Activated CD4-positive, alpha-beta T cell treated with anti-CD3 and anti-CD28 coated beads, Interleukin-2, amount 10 ng/mL, durations not matched to agents 24 days and 14 days (primary cell): ENCODE measurements at regions not wholly inside any gene's neighbourhood (a gene's known extent, or its start where the extent isn't known, plus 50 kb on each side); places are given as distances from the start of the nearest gene placed in this dataset.
"Not testable (repeated sequence)": the region's sequence is repeated elsewhere in the genome, so short reads cannot be mapped to it uniquely, and the experiment has no call there.

Experiments
- DNase-seq: peaks from one replicate; pipeline ENCODE4 v3.0.0; 2022
- H3K27ac Mint-ChIP-seq: one replicate; pipeline ENCODE4 v1.8.0; 2022; ENCODE audit warnings: mild to moderate bottlenecking, mixed read lengths
- H3K27me3 Mint-ChIP-seq: one replicate; pipeline ENCODE4 v1.8.0; 2022; ENCODE audit warnings: mixed read lengths
- H3K36me3 Mint-ChIP-seq: one replicate; pipeline ENCODE4 v1.8.0; 2022; ENCODE audit warnings: low read depth, mild to moderate bottlenecking, mixed read lengths
- H3K4me1 Mint-ChIP-seq: one replicate; pipeline ENCODE4 v1.8.0; 2021; ENCODE audit warnings: mixed read lengths
- H3K4me3 Mint-ChIP-seq: one replicate; pipeline ENCODE4 v1.8.0; 2022; ENCODE audit warnings: mild to moderate bottlenecking, moderate library complexity, mixed read lengths
- H3K9me3 Mint-ChIP-seq: one replicate; pipeline ENCODE4 v1.8.0; 2021; ENCODE audit warnings: mixed read lengths
- intact Hi-C: fragments of 100-400 bp; cut with micrococcal nuclease; formaldehyde crosslinking; loops from one replicate; pipeline ENCODE4 v1.15.1; 2023

DNA sequence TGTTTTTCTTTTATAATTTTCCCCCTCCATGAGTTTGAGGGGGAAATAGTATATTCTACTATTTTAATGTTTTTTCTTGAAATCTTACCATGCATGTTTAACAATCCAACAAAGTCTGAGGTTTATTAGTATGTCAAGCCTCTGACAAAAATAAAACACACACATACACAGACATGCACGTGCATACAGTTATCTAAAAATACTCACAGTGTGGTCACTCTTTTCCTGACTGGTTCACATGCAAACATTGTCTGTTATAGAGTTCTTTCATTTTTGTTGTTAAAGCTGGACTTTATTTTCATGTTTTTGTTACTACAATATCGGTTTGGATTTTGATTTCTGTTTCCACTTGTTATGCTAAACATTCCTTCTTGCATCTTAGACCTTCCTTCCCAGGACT is 236.6 kb downstream of the MFSD1 start:
- DNase-seq: no peak
- Mint-ChIP-seq H3K27me3 (no peaks in the 10 kb centered on the region), H3K36me3 (no peaks in the 10 kb centered on the region), H3K4me1 (no peaks in the 10 kb centered on the region), H3K9me3 (no peaks in the 10 kb centered on the region), H3K4me3 (no peak overlapping the region), H3K27ac (no peak overlapping the region)
- intact Hi-C loops: no loop called here

DNA sequence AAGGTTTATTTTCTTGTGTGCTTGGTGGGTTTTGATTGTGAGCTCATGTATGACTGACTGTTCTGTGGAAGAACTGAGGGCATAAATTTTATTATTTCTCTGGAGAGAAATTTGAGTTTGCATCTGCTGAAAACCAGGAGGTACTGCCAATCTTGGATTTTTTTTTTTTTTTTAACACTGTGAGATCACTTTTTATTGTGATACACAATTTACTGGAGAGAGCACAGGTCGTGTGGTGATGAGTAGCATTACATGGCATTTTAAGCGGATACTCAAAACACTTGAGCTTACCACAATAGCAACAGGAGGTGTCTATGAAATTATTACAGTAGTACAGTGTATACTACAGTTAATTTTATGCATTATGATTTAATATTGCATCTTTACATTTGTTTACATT is 237.4 kb downstream of the MFSD1 start:
- no peak for DNase-seq
- Mint-ChIP-seq H3K36me3 (no peaks in the 10 kb centered on the region), H3K27ac (no peak overlapping the region), H3K9me3 (no peaks in the 10 kb centered on the region), H3K4me3 (no peak overlapping the region), H3K4me1 (no peaks in the 10 kb centered on the region), H3K27me3 (no peaks in the 10 kb centered on the region)
- intact Hi-C loops: no loop called here

DNA sequence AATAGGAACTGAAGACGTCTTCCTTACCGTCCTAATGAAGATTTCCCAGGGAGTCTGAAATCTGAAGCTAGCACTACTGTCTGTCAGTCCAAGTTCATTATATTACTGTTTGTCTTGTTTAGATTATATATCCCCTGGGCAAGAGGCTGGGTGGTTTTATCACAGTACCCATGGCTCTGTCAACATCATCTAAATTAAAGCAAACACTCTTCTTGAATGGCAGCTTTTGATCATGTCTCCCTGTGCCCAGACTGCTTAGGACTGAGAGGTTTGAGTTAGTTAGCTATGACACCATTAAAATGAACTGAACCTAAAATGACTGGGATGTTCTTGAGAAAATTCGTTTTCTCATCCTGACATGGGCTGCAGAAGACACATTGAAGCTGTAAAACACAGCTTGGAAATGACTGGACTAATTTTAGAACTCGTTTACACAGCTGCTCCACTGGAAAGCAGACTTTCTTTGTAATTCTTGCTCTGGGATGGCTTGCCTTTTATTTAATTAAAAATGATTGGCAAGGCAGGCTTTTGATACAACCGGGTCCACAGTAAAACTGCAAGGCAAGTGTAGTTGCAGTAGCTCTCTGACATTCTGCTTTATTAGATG is 243.5 kb downstream of the MFSD1 start:
- H3K4me3 Mint-ChIP-seq: no peak overlapping the region
- H3K9me3 Mint-ChIP-seq: no peaks in the 10 kb centered on the region
- no peaks in the 10 kb centered on the region for H3K27me3 Mint-ChIP-seq

DNA sequence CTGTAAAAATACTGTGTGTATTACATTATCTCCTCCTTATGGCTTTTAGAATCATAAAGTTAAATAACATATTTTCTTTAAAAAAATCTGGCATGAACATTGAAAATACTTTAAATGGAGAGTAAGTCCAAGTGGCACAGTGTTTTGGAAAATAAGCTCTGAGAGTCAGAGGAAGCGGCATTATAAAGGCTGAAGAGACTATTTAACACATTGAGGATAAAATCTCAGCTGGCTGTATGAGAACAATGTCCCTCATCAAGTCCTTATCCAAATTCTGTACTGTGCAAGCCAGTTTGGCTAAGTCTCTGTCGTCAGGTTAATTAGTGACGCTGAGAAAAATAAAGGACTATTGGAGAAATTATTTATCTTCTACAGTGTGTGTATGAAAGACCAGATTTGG is 245.5 kb downstream of the MFSD1 start:
- H3K4me3 Mint-ChIP-seq: no peak overlapping the region
- no peak overlapping the region for H3K27ac Mint-ChIP-seq
- no peak for DNase-seq
- H3K9me3 Mint-ChIP-seq: no peaks in the 10 kb centered on the region
- intact Hi-C loops: no loop called here
- H3K27me3 Mint-ChIP-seq: no peaks in the 10 kb centered on the region
- H3K36me3 Mint-ChIP-seq: no peaks in the 10 kb centered on the region
- no peaks in the 10 kb centered on the region for H3K4me1 Mint-ChIP-seq

More for the DNA sequence above, 243.5 kb downstream of the MFSD1 start:
- Mint-ChIP-seq H3K36me3 (no peaks in the 10 kb centered on the region), H3K4me1 (no peaks in the 10 kb centered on the region), H3K27ac (no peak overlapping the region)
- no peak for DNase-seq
- intact Hi-C loops: no loop called here

DNA sequence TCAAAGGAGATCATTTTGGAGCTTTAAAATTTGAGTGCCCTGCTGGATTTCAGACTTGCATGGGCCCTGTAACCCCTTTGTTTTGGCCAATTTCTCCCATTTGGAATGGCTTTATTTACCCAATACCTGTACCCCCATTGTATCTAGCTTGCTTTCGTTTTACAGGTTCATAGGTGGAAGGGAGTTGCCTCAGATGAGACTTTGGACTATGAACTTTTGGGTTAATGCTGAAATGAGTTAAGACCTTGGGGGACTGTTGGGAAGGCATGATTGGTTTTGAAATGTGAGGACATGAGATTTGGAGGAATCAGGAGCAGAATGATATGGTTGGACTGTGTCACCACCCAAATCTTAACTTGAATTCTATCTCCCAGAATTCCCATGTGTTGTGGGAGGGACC is 250.6 kb downstream of the MFSD1 start:
- H3K4me1 Mint-ChIP-seq, intact Hi-C loops, H3K27me3 Mint-ChIP-seq, H3K9me3 Mint-ChIP-seq, DNase-seq, H3K4me3 Mint-ChIP-seq, H3K27ac Mint-ChIP-seq, H3K36me3 Mint-ChIP-seq: not testable (repeated sequence)

DNA sequence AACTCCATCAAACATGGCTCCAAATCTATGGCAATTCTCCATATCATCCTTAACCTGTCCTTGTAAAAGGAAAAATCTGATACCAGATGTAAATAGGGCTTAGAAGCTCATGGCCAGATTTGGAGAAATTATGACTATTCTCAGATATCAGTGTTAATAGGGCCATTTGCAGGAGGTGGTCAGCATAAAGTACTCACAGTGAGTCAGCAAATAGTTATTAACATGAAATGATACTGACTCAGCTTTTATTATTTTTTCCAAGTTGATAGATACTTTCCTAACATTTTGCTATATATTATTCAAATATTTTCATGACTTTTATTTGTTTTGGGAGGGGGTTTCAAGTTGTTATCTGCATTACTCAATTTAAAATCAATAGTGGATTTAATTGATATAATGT is 255.8 kb downstream of the MFSD1 start:
- intact Hi-C loops: no loop called here
- no peak overlapping the region for H3K27ac Mint-ChIP-seq
- no peaks in the 10 kb centered on the region for H3K36me3 Mint-ChIP-seq
- H3K27me3 Mint-ChIP-seq: no peaks in the 10 kb centered on the region
- H3K4me1 Mint-ChIP-seq: no peaks in the 10 kb centered on the region
- no peak for DNase-seq
- no peaks in the 10 kb centered on the region for H3K9me3 Mint-ChIP-seq
- no peak overlapping the region for H3K4me3 Mint-ChIP-seq

DNA sequence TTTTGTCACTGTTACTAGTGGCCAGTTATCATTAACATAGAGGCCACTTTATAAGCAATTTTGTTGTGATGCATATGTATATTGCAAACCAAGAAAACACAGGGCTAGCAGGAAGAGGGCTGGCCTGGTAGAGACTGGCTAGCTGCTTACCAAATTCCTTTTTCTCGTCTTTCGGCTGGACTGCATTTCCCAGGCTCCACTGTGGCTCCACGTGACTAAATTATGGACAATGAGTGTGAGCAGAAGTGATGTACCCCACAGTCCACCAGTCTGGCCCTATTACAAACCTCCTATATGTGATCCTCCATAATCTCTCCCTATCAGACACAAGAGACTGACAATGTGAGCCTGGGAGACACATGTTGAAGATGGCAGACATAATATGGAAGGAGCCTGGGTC is 257.0 kb downstream of the MFSD1 start:
- Mint-ChIP-seq H3K27me3 (no peaks in the 10 kb centered on the region), H3K4me3 (no peak overlapping the region), H3K9me3 (no peaks in the 10 kb centered on the region), H3K27ac (no peak overlapping the region), H3K36me3 (no peaks in the 10 kb centered on the region), H3K4me1 (no peaks in the 10 kb centered on the region)
- no peak for DNase-seq
- intact Hi-C loops: no loop called here

DNA sequence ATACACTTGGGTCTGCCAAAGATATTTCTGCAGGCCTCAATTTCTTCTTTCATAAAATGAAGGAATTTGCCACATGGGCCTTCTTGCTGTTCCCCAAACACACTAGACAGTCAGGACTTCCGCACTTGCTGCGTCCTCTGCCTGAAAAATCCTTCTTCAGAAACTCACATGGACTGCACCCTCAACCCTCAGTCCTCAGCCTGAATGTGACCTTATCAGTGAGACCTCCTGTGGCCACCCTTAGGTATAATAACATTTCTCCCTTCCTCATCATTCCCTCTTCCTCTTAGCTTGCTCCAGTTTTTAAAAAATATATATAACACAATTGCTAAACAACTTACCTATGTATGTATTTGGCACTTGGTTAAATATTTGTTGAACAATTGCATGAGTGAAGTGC is 257.5 kb downstream of the MFSD1 start:
- intact Hi-C loops: no loop called here

DNA sequence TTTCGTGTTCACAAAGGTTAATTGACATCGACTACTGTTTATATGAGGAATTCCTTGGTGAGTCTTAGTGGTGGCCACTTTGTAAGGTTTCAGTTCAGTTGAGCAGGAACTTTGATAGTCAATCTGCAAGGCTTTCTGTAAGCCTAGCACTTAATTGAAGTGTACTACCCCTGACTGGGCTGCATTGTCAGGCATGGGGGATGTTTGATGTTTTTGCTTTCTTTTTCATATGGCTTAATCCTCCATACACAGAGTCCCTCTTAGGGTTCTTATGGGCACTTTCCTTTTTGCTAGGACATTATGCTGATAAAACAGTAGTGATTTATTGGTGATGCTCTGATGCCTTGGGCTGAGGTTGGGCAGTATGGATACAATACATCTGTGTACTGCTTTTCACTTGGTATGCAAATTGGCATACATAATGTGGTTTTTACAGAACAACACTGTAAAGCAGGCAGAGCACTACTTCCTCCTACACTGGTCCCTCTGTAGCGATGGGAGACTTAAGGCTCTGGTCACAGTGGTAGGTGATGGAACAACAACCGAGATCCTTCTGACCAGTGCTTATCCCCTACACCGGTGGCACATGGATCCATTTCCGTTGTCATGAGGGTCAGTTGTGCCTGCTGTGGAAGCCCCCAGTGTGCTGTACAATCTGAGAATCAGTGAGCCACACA is 261.0 kb downstream of the MFSD1 start:
- Mint-ChIP-seq H3K27me3 (no peaks in the 10 kb centered on the region), H3K36me3 (no peaks in the 10 kb centered on the region), H3K9me3 (no peaks in the 10 kb centered on the region), H3K4me3 (no peak overlapping the region), H3K27ac (no peak overlapping the region), H3K4me1 (no peaks in the 10 kb centered on the region)
- intact Hi-C loops: no loop called here
- DNase-seq: no peak

More for the DNA sequence above, 257.5 kb downstream of the MFSD1 start:
- Mint-ChIP-seq H3K9me3 (no peaks in the 10 kb centered on the region), H3K36me3 (no peaks in the 10 kb centered on the region), H3K27ac (no peak overlapping the region), H3K27me3 (no peaks in the 10 kb centered on the region), H3K4me3 (no peak overlapping the region), H3K4me1 (no peaks in the 10 kb centered on the region)
- no peak for DNase-seq

DNA sequence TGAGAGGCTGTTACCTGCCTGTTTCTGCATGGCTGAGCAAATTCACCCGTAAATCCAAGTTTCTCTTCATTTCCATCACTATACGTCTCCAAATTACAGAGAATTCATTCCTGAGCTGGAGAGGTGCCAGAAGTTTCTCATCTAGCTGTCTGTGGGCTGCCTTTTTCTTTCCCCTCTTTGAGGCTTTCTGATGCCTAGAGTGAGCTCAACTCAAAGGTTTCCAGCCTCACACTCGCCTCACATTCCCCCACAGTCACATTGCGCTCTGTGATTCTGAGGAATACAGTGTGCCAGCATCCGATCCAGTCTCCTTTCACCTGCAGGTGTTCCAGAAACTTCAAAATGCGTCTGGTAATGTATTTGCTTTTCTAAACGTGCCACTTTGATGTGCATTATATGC is 267.2 kb downstream of the MFSD1 start, which contains the start of gene IQCJ:
TSS of gene IQCJ (plus strand) at position 229 of the 400 bp plus-strand sequence.
- no peak within 1 kb of the TSS for H3K4me3 Mint-ChIP-seq
- no peak within 1 kb of the TSS for H3K27ac Mint-ChIP-seq
- intact Hi-C loops: no loop called here
- H3K27me3 Mint-ChIP-seq: no peaks in the 10 kb centered on the region
- no peaks in the 10 kb centered on the region for H3K9me3 Mint-ChIP-seq
- DNase-seq: no peak
- no peaks in the 10 kb centered on the region for H3K4me1 Mint-ChIP-seq
- no peaks in the 10 kb centered on the region for H3K36me3 Mint-ChIP-seq

DNA sequence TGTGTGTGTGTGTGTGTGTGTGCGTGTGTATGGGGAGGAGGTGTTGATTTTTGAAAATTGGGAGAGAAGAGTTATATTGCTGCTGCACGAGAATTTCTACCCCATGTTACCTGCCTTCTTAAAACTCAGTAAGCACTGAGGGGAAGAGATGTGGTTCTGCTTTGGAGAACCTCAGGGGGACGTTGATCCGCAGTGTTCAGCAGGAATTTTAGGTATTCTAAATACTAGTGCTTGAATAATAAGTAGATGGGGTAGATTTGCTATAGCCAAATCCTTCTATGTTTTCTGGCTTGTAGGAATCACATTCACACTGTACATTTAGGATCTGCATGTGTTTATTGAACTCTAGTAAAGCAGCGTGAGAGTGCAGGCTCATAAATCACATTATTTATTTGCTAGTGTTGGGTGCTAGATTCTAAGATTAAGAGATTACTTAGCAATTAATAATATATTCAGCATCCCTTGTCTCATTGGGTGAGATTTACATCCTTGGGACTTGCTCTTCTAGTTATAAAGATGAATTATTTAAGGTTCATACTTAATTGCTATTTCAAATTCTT is 268.1 kb downstream of the MFSD1 start:
- H3K36me3 Mint-ChIP-seq: no peaks in the 10 kb centered on the region
- H3K4me1 Mint-ChIP-seq: no peaks in the 10 kb centered on the region
- H3K27me3 Mint-ChIP-seq: no peaks in the 10 kb centered on the region
- H3K4me3 Mint-ChIP-seq: no peak overlapping the region
- no peak for DNase-seq
- H3K9me3 Mint-ChIP-seq: no peaks in the 10 kb centered on the region
- intact Hi-C loops: no loop called here
- H3K27ac Mint-ChIP-seq: no peak overlapping the region

DNA sequence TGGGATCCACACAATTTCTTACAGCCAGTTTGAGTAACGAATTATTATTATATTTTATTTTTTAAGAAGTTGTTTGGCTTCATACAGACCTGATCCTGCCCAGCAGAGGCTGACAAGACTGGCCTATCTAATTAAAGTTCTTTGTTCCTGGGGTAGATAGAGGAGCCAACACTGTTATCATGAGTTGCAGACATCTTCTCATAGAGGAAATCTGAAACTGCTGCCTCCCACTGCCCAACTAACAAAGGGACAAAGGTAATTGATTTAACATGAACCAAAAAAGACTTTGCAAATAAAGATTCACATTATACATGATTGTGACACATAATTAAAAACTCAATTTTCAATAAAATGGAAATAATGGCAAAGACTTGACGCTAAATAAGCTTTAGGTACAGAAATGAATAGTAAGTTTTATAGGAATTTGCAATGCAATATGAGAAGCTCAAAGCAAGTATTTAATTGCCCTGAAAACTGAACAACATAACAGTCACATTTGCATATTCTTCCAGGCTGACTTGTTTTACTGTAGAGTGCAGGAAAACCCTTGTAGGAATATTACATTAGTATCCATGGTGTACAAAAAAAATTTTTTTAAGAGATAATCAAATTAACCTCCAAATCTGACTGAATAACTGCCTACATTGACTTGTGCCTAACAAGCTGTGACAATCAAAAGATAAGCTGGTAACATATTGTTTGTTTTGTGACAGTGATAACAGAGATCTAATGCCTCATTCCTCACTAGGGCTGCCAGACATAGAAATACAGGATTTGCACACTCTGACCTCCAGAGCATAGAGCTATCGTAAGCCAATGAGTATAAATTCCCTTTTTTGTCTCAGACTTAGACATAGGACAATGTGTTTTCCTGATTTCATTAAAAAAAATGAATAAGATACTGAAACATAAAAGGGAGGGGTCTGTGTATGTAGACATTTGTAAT is 273.2 kb downstream of the MFSD1 start:
- H3K4me3 Mint-ChIP-seq: no peak overlapping the region
- intact Hi-C loops: no loop called here
- no peaks in the 10 kb centered on the region for H3K36me3 Mint-ChIP-seq
- H3K4me1 Mint-ChIP-seq: no peaks in the 10 kb centered on the region
- H3K27ac Mint-ChIP-seq: no peak overlapping the region
- no peaks in the 10 kb centered on the region for H3K27me3 Mint-ChIP-seq
- H3K9me3 Mint-ChIP-seq: no peaks in the 10 kb centered on the region
- no peak for DNase-seq

DNA sequence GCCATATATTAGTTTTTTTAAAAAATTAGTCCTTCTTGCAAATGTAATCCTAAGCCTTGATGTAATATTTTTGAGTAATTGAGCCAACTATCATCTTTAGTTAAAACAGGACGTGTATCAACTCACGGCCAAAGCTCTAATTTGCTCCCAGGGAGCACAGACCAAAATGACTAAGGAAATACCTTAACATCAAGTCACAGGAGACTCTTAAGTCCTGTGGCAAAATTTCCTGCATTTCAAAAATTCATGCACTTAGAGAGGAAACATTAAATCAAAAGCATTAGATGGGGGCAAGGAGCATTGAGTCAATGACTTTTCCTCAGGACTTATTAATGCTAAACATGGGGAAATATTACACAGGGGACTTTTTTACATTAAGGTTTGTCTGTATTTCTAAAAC is 276.0 kb downstream of the MFSD1 start:
- DNase-seq: no peak
- no peaks in the 10 kb centered on the region for H3K27me3 Mint-ChIP-seq
- H3K4me3 Mint-ChIP-seq: no peak overlapping the region
- intact Hi-C loops: no loop called here
- no peaks in the 10 kb centered on the region for H3K36me3 Mint-ChIP-seq
- H3K9me3 Mint-ChIP-seq: no peaks in the 10 kb centered on the region
- H3K27ac Mint-ChIP-seq: no peak overlapping the region
- H3K4me1 Mint-ChIP-seq: no peaks in the 10 kb centered on the region

DNA sequence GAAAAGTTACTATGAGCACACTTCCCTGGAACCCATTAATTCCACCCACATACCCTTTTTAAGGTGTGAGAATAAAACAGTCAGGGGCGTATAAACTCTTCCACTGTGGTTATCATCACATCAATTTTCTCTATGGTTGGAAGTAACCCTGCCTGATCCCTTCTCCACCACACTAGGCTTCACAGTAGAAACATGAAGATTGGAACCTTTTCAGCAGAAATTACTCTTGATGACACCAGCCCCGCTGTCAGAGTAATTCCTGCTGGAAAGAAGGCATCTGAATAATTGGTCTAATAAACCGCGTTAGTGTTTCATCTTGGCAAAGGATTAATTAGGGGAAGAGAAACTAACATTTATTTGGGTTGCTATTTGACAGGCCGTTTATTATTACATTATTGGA is 278.4 kb downstream of the MFSD1 start:
- Mint-ChIP-seq H3K4me3 (no peak overlapping the region), H3K9me3 (no peaks in the 10 kb centered on the region), H3K27me3 (no peaks in the 10 kb centered on the region)

More for the DNA sequence above, 278.4 kb downstream of the MFSD1 start:
- Mint-ChIP-seq H3K4me1 (no peaks in the 10 kb centered on the region), H3K27ac (no peak overlapping the region), H3K36me3 (no peaks in the 10 kb centered on the region)
- DNase-seq: no peak
- intact Hi-C loops: no loop called here
